GM21447 (cell line): ENCODE measurements at regions not wholly inside any gene's neighbourhood (a gene's known extent, or its start where the extent isn't known, plus 50 kb on each side); places are given as distances from the start of the nearest gene placed in this dataset.

ENCODE experiments used
- ATAC-seq: cut with Tn5 transposase; IDR thresholded peaks from one replicate; pipeline ENCODE4 v1.9.1; 2021; ENCODE audit not compliant: unreplicated experiment

DNA sequence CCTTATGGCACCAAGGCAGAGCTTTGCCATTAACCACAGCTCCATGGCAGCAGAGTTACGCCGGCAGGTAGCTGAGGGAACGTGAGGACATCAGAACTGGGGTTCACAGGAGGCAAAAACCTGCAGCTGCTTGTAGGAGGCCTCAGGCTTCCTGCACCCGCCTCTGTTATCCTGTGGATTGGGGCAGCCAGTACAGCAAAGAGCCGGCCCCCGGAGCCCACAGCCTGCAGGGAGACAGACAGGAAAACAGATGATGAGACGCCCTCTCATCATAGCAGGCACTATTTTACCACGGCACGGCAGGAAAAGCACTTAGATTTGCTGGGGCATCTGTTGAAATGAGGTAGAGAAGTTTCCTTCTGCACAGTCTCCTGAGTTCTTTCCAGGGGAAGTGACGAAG lies 870.3 kb downstream of the TBC1D22A start:
- ATAC-seq: no peak

DNA sequence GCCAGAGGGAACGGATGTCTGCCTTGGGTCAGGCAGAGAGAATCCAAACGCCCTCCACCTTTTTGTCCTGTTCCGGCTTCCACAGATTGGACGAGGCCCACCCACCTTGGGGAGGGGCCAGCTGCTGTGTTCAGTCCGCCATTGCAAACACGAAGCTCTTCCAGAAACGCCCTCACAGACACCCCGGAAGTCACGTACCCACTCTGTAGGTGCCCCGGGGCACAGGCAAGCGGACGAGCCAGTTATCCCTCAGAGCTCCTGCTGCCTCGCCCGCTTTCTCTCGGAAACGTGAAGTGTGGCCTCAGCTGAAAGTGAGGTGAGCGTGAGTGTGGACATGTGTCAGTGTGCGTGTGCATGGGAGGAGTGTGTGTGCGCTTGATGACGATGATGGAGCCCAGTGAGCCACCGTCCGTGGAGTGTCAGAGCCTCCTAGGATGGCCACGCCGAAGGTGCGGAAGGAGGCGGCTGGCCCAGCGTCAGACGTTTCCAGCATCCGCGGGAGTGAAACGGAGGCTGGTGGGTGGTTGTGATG lies 869.2 kb downstream of the TBC1D22A start:
- no peak for ATAC-seq

DNA sequence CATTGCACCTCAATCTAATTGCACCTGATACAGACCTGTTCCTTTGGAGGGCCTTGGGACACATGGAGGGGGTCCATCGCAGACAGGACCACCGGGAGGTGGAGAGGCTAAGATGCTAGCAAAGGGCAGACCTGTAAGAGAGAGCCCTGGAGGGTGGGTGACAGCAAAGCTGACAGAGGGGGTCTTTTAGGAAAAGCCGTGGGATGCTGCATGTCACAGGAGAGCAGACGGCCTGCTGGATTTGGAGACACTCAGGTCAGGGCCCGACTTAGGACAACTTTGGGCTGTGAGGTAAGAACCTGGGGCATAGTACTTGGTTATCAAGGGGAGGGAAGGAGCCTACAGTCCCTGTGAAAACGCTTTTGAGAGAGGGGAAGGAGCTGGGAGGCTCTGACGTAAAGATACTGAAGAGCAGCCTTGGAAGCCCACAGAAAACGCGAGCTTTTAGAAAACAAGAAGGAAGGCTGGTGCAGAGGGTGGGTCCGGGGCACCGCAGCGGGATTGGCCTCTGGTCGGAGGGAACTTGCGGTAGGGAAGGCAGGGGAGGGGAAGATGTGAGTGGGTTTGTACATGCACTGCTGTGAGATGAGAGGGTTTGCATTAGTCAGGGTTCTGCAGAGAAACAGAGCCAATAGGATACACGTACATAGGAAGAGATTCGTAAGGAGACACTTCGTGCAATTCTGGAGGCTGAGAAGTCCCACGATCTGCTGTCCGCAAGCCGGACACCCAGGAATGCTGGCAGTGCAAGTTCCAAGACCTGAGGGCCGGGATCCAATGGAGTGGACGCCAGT lies 868.5 kb downstream of the TBC1D22A start:
- ATAC-seq: no peak

DNA sequence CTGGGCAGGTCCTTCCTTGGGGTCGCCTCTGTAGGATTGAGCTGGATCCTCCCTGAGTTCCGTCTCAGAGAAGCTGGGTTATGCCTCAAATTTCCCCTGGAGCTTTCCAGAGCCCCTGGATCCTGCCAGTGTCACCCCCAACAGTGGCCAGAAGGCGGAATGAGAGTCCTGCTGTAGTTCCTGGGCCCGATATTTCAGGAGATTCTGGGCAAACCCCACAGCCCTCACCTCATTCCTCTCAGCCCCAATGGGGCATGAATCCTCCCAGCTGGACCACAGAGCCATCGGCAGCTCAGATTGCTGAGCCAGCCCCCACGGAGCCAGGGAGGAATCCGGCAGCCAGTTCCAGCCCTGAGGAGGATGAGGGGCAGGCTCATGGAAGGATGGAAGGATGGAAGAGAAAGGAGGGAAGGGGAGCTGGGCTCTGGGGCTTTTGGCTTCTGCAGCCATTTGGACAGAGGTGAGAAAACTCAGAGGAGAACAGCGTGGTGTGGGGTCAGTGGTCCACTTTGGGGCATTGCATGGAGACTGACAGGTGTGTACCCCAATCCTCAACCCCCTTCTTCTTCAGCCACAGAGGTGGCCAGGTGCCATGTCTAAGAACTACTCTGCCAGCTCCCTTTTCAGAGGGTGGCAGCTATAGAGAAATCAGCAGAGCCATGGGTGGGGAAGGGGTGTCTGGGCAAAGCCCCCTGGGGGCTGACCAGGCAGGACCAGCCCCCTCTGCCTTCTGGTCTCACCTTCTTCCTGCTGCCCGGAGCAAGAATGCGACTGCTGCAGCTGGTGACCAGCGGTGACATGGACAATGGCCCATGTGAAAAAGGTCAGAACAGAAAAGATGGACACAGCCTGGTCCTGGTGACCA lies 867.6 kb downstream of the TBC1D22A start:
- ATAC-seq: no peak

- no peak for ATAC-seq
These were observed 866.8 kb downstream of the TBC1D22A start for GRCh38 chr22:47629273-47629711.

DNA sequence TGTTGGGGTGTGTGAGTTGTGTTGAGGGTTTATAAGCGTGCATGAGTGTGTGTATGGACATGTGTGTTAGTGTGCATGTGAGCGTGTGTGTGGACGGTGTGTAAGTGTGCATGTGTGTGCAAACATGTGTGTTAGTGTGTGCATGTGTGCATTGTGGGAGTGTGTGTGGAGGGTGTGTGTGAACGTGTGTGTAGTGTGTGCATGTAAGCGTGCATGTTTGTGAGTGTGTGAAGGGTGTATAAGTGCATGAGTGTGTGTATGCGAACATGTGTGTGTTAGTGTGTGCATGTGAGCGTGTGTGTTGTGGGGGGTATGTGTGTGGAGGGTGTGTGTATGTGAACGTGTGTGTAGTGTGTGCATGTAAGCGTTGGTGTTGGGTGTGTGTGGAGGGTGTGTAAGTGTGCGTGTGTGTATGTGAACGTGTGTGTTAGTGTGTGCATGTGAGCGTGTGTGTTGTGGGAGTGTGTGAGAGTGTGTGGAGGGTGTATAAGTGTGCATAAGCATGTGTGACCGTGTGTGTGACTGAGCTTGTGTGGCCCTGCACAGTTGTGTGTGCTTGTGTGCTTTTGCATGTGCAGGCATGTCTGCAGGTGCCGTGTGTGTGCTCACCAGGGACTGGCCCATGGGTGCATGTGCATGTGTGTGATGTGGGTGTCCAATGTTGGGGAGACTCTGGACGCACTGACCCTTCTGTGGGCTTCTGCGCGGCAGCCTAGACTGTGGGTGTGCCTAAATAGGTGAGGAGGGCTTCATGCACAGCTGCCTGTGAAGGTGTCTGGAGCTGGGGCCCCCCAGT lies 866.2 kb downstream of the TBC1D22A start:
- ATAC-seq: no peak

- no peak for ATAC-seq
These were observed 865.3 kb downstream of the TBC1D22A start for GRCh38 chr22:47627556-47628253.

GRCh38 chr22:47626428-47627390 lies 864.3 kb downstream of the TBC1D22A start:
- ATAC-seq: no peak

- no peak for ATAC-seq
These were observed 863.3 kb downstream of the TBC1D22A start for GRCh38 chr22:47625531-47626427.

- ATAC-seq: no peak
These were observed 862.5 kb downstream of the TBC1D22A start for GRCh38 chr22:47625013-47625385.

- ATAC-seq: no peak
These were observed 862.0 kb downstream of the TBC1D22A start for GRCh38 chr22:47624252-47625012.

- no peak for ATAC-seq
These were observed 861.3 kb downstream of the TBC1D22A start for GRCh38 chr22:47623763-47624148.

- ATAC-seq: no peak
These were observed 860.8 kb downstream of the TBC1D22A start for GRCh38 chr22:47623066-47623762.

GRCh38 chr22:47622541-47622940 lies 860.1 kb downstream of the TBC1D22A start:
- no peak for ATAC-seq

GRCh38 chr22:47621253-47621652 lies 858.8 kb downstream of the TBC1D22A start:
- ATAC-seq: no peak

DNA sequence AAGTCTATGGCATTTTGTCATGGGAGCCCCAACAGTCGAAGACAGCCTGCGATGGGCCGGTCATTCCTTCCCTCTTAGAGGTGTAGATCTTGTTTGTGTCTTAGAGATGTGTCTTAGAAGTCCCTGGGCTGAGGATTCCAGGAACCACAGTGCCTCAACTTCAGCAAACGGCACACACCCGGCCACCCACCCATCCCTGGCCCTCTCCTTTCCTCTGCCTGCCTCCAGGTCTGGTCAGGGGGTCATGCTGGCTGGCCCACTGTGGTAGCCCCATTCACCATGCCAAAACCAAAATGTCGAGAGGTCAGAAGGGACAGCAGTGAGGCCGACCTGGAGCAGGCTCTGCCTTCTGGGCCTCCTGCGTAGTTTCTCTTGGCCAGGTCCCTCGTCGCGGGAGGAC lies 857.9 kb downstream of the TBC1D22A start:
- ATAC-seq: no peak

GRCh38 chr22:47619631-47620030 lies 857.2 kb downstream of the TBC1D22A start:
- ATAC-seq: no peak
